ENCODE measurements at regions not wholly inside any gene's neighbourhood (a gene's known extent, or its start where the extent isn't known, plus 50 kb on each side); places are given as distances from the start of the nearest gene placed in this dataset.

GRCh38 chr11:24240496-24241175, 256.2 kb upstream of the LUZP2 start:
- H3K27ac ChIP-seq (ENCODE audit: low read depth, low read length) = no peak overlapping the region
- no peaks in the 10 kb centered on the region for H3K36me3 ChIP-seq (ENCODE audit: control insufficient read depth, low read length)
- no peak overlapping the region for H3K4me2 ChIP-seq (ENCODE audit: low read length)
- no peaks in the 10 kb centered on the region for H3F3A ChIP-seq (ENCODE audit: control insufficient read depth, insufficient read depth)
- peaks cover 9% of the 10 kb centered on the region for H3K4me1 ChIP-seq (ENCODE audit: control insufficient read depth, low read length)
- H3K9me2 ChIP-seq (replicated peaks; ENCODE audit: control insufficient read depth, low read length) = no peaks in the 10 kb centered on the region
- H3K27me3 ChIP-seq (ENCODE audit: control insufficient read depth, low read length) = no peaks in the 10 kb centered on the region
- no peaks in the 10 kb centered on the region for H4K20me1 ChIP-seq (ENCODE audit: control insufficient read depth, insufficient read depth, low read depth, low read length)
- no peak for TF ChIP-seq EZH2phosphoT487 (IDR thresholded peaks at IDR 0.05; ENCODE audit: borderline replicate concordance, low read length)
- no peak for TF ChIP-seq CTCF (IDR thresholded peaks at IDR 0.05; ENCODE audit: low read depth, low read length, poor library complexity, severe bottlenecking)
- H3K79me2 ChIP-seq (ENCODE audit: control insufficient read depth, low read length) = no peaks in the 10 kb centered on the region
- H3K9me3 ChIP-seq (ENCODE audit: control insufficient read depth, insufficient read depth, low read length) = no peaks in the 10 kb centered on the region
- no peak overlapping the region for H3K4me3 ChIP-seq (ENCODE audit: low read length)

- H3K4me2 ChIP-seq (ENCODE audit: low read length) = no peak overlapping the region
- no peaks in the 10 kb centered on the region; the same call in 1 of the 2 replicates for H3K9me2 ChIP-seq (replicated peaks; ENCODE audit: control insufficient read depth, low read length)
- H3K27ac ChIP-seq (ENCODE audit: low read depth, low read length) = no peak overlapping the region
- no peaks in the 10 kb centered on the region for H3K36me3 ChIP-seq (ENCODE audit: control insufficient read depth, low read length)
- H3K4me1 ChIP-seq (ENCODE audit: control insufficient read depth, low read length) = no peaks in the 10 kb centered on the region
- H3K4me3 ChIP-seq (ENCODE audit: low read length) = no peak overlapping the region
- no peaks in the 10 kb centered on the region for H4K20me1 ChIP-seq (ENCODE audit: control insufficient read depth, insufficient read depth, low read depth, low read length)
- H3K9me3 ChIP-seq (ENCODE audit: control insufficient read depth, insufficient read depth, low read length) = no peaks in the 10 kb centered on the region
- no peaks in the 10 kb centered on the region for H3F3A ChIP-seq (ENCODE audit: control insufficient read depth, insufficient read depth)
- H3K79me2 ChIP-seq (ENCODE audit: control insufficient read depth, low read length) = no peaks in the 10 kb centered on the region
- no peak for TF ChIP-seq CTCF (IDR thresholded peaks at IDR 0.05; ENCODE audit: low read depth, low read length, poor library complexity, severe bottlenecking)
- TF ChIP-seq EZH2phosphoT487 (IDR thresholded peaks at IDR 0.05; ENCODE audit: borderline replicate concordance, low read length) = no peak
- no peaks in the 10 kb centered on the region for H3K27me3 ChIP-seq (ENCODE audit: control insufficient read depth, low read length)
Measured at GRCh38 chr11:24246715-24247114, 250.1 kb upstream of the LUZP2 start.

GRCh38 chr11:24247846-24248245, 249.0 kb upstream of the LUZP2 start:
- H3K79me2 ChIP-seq (ENCODE audit: control insufficient read depth, low read length) = no peaks in the 10 kb centered on the region
- H4K20me1 ChIP-seq (ENCODE audit: control insufficient read depth, insufficient read depth, low read depth, low read length) = no peaks in the 10 kb centered on the region
- H3K4me2 ChIP-seq (ENCODE audit: low read length) = no peak overlapping the region
- H3K36me3 ChIP-seq (ENCODE audit: control insufficient read depth, low read length) = no peaks in the 10 kb centered on the region
- H3K9me3 ChIP-seq (ENCODE audit: control insufficient read depth, insufficient read depth, low read length) = no peaks in the 10 kb centered on the region
- H3F3A ChIP-seq (ENCODE audit: control insufficient read depth, insufficient read depth) = no peaks in the 10 kb centered on the region
- H3K4me1 ChIP-seq (ENCODE audit: control insufficient read depth, low read length) = no peaks in the 10 kb centered on the region
- TF ChIP-seq EZH2phosphoT487 (IDR thresholded peaks at IDR 0.05; ENCODE audit: borderline replicate concordance, low read length) = no peak
- no peak for TF ChIP-seq CTCF (IDR thresholded peaks at IDR 0.05; ENCODE audit: low read depth, low read length, poor library complexity, severe bottlenecking)
- H3K9me2 ChIP-seq (replicated peaks; ENCODE audit: control insufficient read depth, low read length) = no peaks in the 10 kb centered on the region; the same call in 1 of the 2 replicates
- H3K27ac ChIP-seq (ENCODE audit: low read depth, low read length) = no peak overlapping the region
- no peak overlapping the region for H3K4me3 ChIP-seq (ENCODE audit: low read length)
- no peaks in the 10 kb centered on the region for H3K27me3 ChIP-seq (ENCODE audit: control insufficient read depth, low read length)

Data from DOHH2 (cell line).